Mucosa of stomach (tissue), 1 donor: ENCODE measurements at regions not wholly inside any gene's neighbourhood (a gene's known extent, or its start where the extent isn't known, plus 50 kb on each side); places are given as distances from the start of the nearest gene placed in this dataset.
"Not testable (repeated sequence)": the region's sequence is repeated elsewhere in the genome, so short reads cannot be mapped to it uniquely, and the experiment has no call there.

ENCODE experiments used
- H3K27me3 ChIP-seq: one replicate; pipeline ENCODE4 v1.7.0; 2013; ENCODE audit warnings: mild to moderate bottlenecking, low read length; ENCODE audit not compliant: control insufficient read depth, insufficient read depth
- H3K36me3 ChIP-seq: one replicate; pipeline ENCODE4 v1.7.0; 2013; ENCODE audit warnings: low read length; ENCODE audit not compliant: control insufficient read depth, insufficient read depth
- H3K4me1 ChIP-seq: one replicate; pipeline ENCODE4 v1.7.0; 2013; ENCODE audit warnings: mild to moderate bottlenecking, low read length; ENCODE audit not compliant: control insufficient read depth, insufficient read depth
- H3K4me3 ChIP-seq: one replicate; pipeline ENCODE4 v1.7.0; 2013; ENCODE audit warnings: low read length
- H3K9ac ChIP-seq: one replicate; pipeline ENCODE4 v1.7.0; 2013; ENCODE audit warnings: mild to moderate bottlenecking, low read length, moderate library complexity
- H3K9me3 ChIP-seq: one replicate; pipeline ENCODE4 v1.7.0; 2013; ENCODE audit warnings: mild to moderate bottlenecking, low read length, moderate library complexity; ENCODE audit not compliant: control insufficient read depth
- donor health status: Pancreatic carcinoma.

GRCh38 chr11:95419915-95420314 lies 188.9 kb upstream of the SESN3 start:
- no peak overlapping the region for H3K4me3 ChIP-seq
- no peak overlapping the region for H3K9ac ChIP-seq
- H3K4me1 ChIP-seq: peaks cover 15% of the 10 kb centered on the region
- no peaks in the 10 kb centered on the region for H3K9me3 ChIP-seq
- no peaks in the 10 kb centered on the region for H3K36me3 ChIP-seq
- no peaks in the 10 kb centered on the region for H3K27me3 ChIP-seq

GRCh38 chr11:95418916-95419315 lies 187.9 kb upstream of the SESN3 start:
- Histone ChIP-seq H3K9me3 (no peaks in the 10 kb centered on the region), H3K36me3 (no peaks in the 10 kb centered on the region), H3K4me1 (peaks cover 15% of the 10 kb centered on the region), H3K9ac (no peak overlapping the region), H3K27me3 (no peaks in the 10 kb centered on the region), H3K4me3 (no peak overlapping the region)

DNA sequence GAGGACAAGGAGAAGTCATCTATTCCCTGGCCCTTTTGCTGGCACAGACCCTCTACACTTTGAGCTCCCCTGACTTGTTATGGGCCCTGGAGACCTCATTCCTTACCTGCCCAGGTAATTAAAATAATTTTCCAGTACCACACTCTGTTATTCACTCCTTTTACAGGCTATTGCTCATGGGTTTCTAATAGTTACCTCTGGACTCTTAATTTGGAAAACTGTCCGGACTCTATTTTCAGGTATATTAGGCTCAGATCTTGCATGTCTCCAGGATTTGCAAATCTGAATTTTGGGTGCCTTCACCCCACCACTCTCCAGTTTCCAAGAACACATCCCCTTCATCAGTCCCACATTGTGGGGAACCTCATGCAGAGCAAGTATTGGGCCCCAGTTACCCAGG lies 186.8 kb upstream of the SESN3 start:
- Histone ChIP-seq H3K27me3 (no peaks in the 10 kb centered on the region), H3K9ac (no peak overlapping the region), H3K9me3 (no peaks in the 10 kb centered on the region), H3K36me3 (no peaks in the 10 kb centered on the region), H3K4me1 (peaks cover 15% of the 10 kb centered on the region), H3K4me3 (no peak overlapping the region)

- H3K4me3 ChIP-seq: no peak overlapping the region
- H3K27me3 ChIP-seq: no peaks in the 10 kb centered on the region
- no peaks in the 10 kb centered on the region for H3K9me3 ChIP-seq
- H3K36me3 ChIP-seq: no peaks in the 10 kb centered on the region
- no peak overlapping the region for H3K9ac ChIP-seq
- H3K4me1 ChIP-seq: peaks cover 15% of the 10 kb centered on the region
Observed at GRCh38 chr11:95415837-95416304, 184.9 kb upstream of the SESN3 start.

- Histone ChIP-seq H3K9ac (no peak overlapping the region), H3K9me3 (no peaks in the 10 kb centered on the region), H3K4me1 (peaks cover 15% of the 10 kb centered on the region), H3K4me3 (no peak overlapping the region), H3K36me3 (no peaks in the 10 kb centered on the region), H3K27me3 (no peaks in the 10 kb centered on the region)
Observed at GRCh38 chr11:95414217-95414616, 183.2 kb upstream of the SESN3 start.

DNA sequence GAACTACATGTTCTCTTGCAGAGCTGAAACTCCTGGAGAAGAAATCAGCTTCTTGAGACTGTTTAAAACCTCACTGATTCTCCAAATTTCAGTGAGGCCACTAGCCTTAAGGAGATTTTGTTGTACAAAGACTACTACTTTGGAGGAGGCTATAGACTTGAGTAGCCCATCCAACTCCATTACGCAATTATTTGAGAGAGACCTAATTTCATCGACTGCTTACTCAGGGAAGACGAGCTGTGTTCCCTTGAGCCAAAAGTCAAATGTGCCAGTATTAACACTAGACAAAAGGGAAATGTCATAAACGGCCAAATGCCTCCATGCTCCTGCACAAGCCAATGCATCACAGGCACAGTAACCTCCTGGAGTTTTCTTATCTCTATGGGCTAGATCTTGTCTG lies 182.8 kb upstream of the SESN3 start:
- Histone ChIP-seq H3K27me3 (no peaks in the 10 kb centered on the region), H3K9ac (no peak overlapping the region), H3K9me3 (no peaks in the 10 kb centered on the region), H3K4me3 (no peak overlapping the region), H3K4me1 (peaks cover 15% of the 10 kb centered on the region), H3K36me3 (no peaks in the 10 kb centered on the region)

DNA sequence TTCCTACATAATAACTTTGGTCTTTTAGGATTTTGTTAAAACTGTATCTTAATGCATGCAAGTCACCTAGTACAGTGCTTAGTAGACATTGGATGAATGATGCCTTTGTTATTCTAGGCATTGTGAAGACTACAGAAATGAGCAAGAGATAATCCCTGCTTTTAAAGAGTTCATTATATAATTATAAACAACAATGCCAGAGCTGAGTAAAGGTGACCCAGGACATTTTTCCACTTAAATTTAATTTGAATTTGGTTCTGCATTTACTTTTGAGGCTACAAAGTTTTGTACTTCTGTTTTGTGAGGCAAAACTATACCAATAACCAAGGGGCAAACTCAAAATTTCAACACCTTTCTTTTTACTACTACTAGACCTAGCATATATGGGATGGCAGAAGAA lies 182.0 kb upstream of the SESN3 start:
- peaks cover 15% of the 10 kb centered on the region for H3K4me1 ChIP-seq
- H3K4me3 ChIP-seq: no peak overlapping the region
- H3K36me3 ChIP-seq: no peaks in the 10 kb centered on the region
- H3K9ac ChIP-seq: no peak overlapping the region
- H3K9me3 ChIP-seq: no peaks in the 10 kb centered on the region
- no peaks in the 10 kb centered on the region for H3K27me3 ChIP-seq

DNA sequence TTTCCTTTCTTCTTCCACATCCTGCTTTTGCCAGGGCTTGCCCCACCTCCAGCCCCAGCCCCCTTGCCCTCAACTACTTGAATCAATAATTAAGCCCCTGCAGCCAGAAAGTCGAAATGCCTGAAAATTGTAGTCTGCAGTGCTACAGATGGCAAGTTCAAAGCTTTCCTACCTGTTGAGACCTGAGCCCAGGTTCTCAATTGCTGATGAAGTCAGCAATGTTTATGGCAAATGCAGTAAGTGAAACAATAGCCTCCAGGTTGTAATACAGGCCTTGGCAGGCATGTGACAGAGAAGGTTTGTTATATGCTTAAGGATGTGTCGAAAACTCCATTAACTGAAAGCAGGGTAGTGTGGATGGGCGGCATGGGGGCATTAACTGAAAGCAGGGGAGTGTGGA lies 181.1 kb upstream of the SESN3 start:
- Histone ChIP-seq H3K9ac (no peak overlapping the region), H3K4me3 (no peak overlapping the region), H3K36me3 (no peaks in the 10 kb centered on the region), H3K27me3 (no peaks in the 10 kb centered on the region), H3K4me1 (peaks cover 15% of the 10 kb centered on the region), H3K9me3 (no peaks in the 10 kb centered on the region)

GRCh38 chr11:95410707-95411106 lies 179.7 kb upstream of the SESN3 start:
- not testable (repeated sequence) for H3K9me3 ChIP-seq, H3K4me3 ChIP-seq, H3K9ac ChIP-seq

GRCh38 chr11:95406271-95406670 lies 175.3 kb upstream of the SESN3 start:
- H3K4me3 ChIP-seq: no peak overlapping the region
- H3K27me3 ChIP-seq: no peaks in the 10 kb centered on the region
- no peaks in the 10 kb centered on the region for H3K36me3 ChIP-seq
- H3K9ac ChIP-seq: no peak overlapping the region
- H3K9me3 ChIP-seq: no peaks in the 10 kb centered on the region
- H3K4me1 ChIP-seq: no peaks in the 10 kb centered on the region

More at GRCh38 chr11:95410707-95411106, 179.7 kb upstream of the SESN3 start:
- H3K27me3 ChIP-seq, H3K36me3 ChIP-seq, H3K4me1 ChIP-seq: not testable (repeated sequence)

DNA sequence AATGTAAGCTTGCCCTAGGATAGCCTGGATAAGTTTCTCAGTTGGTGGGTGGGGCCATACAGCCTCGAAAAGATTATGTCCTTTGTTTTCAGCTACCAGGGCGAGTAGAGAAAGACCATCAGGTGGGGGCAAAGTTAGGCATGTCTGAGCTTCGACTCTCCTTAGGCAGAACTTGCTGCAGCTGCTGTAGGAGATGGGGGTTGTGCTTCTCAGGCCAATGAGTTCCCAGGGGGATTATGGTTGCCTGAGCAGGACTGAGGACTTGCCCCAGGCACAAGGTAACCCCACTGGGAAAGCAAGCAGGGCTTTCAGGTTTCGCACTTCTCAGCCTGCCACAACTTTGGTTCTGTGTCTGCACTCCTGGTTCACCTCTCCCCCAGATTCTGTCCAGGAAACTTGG lies 173.4 kb upstream of the SESN3 start:
- Histone ChIP-seq H3K36me3 (no peaks in the 10 kb centered on the region), H3K9me3 (no peaks in the 10 kb centered on the region), H3K27me3 (no peaks in the 10 kb centered on the region), H3K4me3 (no peak overlapping the region), H3K9ac (no peak overlapping the region), H3K4me1 (no peaks in the 10 kb centered on the region)

DNA sequence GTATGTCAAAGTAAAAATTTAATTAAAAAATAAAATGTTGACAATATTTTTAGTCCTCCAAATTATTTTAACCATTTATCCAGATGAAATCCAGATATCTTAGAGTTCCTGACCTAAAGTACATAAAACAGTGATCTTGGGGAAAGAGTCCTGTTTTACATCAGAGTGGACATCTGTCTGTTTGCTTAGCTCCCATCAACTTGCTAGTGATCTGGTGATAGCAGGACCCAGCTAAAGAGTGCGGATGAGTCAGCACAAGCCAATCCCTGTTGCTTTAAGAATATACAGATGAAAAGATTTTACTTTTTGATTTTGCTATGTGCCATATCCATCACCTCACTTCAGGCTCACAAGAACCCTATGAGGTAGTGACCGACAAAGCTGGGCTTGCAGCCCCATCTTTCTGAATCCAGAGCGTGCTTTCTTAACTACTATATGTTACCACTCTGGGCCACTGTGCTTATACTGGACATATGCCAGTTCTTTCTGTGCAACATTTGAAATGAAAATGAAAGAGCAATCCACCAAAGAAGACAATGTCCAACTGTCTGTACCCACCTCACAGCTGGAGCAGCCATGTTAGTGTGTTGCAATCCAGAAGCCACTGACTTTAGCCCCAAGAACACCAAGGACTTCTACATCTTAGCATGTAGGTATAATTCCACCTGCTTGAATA lies 167.6 kb upstream of the SESN3 start:
- Histone ChIP-seq H3K36me3 (no peaks in the 10 kb centered on the region), H3K9me3 (no peaks in the 10 kb centered on the region), H3K27me3 (no peaks in the 10 kb centered on the region), H3K4me1 (no peaks in the 10 kb centered on the region), H3K9ac (no peak overlapping the region), H3K4me3 (no peak overlapping the region)

GRCh38 chr11:95392644-95393043 lies 161.6 kb upstream of the SESN3 start:
- no peaks in the 10 kb centered on the region for H3K27me3 ChIP-seq
- H3K9ac ChIP-seq: no peak overlapping the region
- no peaks in the 10 kb centered on the region for H3K9me3 ChIP-seq
- H3K4me1 ChIP-seq: no peaks in the 10 kb centered on the region
- H3K4me3 ChIP-seq: no peak overlapping the region
- H3K36me3 ChIP-seq: no peaks in the 10 kb centered on the region
